ENCODE measurements at regions not wholly inside any gene's neighbourhood (a gene's known extent, or its start where the extent isn't known, plus 50 kb on each side); places are given as distances from the start of the nearest gene placed in this dataset.
A peak's percentile ranks its signal among the peaks of the same experiment; 100 is the strongest.

GRCh38 chr17:72476134-72476533 is 355.3 kb downstream of the SOX9 start:
- H3K4me3 ChIP-seq: no peak overlapping the region
- H3K4me1 ChIP-seq: peaks cover 60% of the 10 kb centered on the region
- FAIRE-seq: no peak
- DNase-seq (ENCODE audit: low read depth in 1 of 2, low spot score in 1 of 2): no peak
- ATAC-seq: no peak
- TF ChIP-seq PBX3 (IDR thresholded peaks at IDR 0.05): no peak
- CTCF ChIA-PET: interaction anchor here (1.1 to 1.5 kb wide), 2 partner anchors 23 to 446 kb away, joined by 3 read pairs; no protein-coding TSS in a partner anchor
- POLR2A ChIA-PET: no interaction called here
- peak overlapping the region in 1 of 2 experiments; percentile 50; a peak in 3 of 6 replicates for H3K27ac ChIP-seq
- H3K9me3 ChIP-seq: no peaks in the 10 kb centered on the region
- H3K4me2 ChIP-seq: peak overlapping the region; percentile 3; the same call in 1 of the 3 replicates
- 61% methylated on average over 9 of the region's 9 CpGs for WGBS (ENCODE audit: missing lambda C conversion rate)

DNA sequence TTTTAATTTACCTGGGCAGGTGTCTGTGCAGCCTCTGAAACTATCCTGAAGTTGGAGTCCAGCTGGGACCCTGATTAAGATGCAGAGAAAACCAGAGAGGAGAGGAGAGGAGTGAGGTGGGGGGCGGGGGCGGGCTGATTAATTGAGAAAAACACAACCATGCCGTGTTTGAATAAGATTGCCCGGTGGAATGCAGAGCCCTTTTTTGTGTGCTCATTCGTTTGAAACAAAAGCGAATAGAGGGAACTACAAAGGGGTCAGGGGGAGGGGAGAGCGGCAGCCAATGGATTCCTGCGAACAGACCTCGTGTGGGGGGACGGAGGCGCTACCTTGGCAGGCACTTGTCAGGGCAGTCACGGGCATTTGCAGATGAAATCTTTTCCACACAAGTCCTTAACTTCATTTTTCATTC is 355.8 kb downstream of the SOX9 start:
- Histone ChIP-seq H3K4me2 (peak overlapping the region; percentile 3; the same call in 1 of the 3 replicates), H3K4me3 (no peak overlapping the region), H3K27ac (peak overlapping the region in 1 of 2 experiments; percentile 50; a peak in 3 of 6 replicates), H3K9me3 (no peaks in the 10 kb centered on the region), H3K4me1 (peaks cover 55% of the 10 kb centered on the region)
- ChIA-PET CTCF (interaction anchor here (1.5 kb wide), 1 partner anchor 447 kb away, joined by 3 read pairs; no protein-coding TSS in a partner anchor), POLR2A (no interaction called here)
- WGBS (ENCODE audit: missing lambda C conversion rate): 89% methylated on average over 12 of the region's 12 CpGs
- TF ChIP-seq USF2 (IDR thresholded peaks at IDR 0.05) (no peak), FOSB (CRISPR knock-in tag; IDR thresholded peaks at IDR 0.05) (no peak), RARB (CRISPR knock-in tag; IDR thresholded peaks at IDR 0.05) (no peak), ESRRA (IDR thresholded peaks at IDR 0.05; ENCODE audit: borderline replicate concordance, low read length) (no peak), POLR2AphosphoS2 (conservative IDR thresholded peaks at IDR 0.05; ENCODE audit: low read length) (no peak), KDM5A (IDR thresholded peaks at IDR 0.05) (no peak), RCOR1 (IDR thresholded peaks at IDR 0.05; ENCODE audit: low read depth, low read length) (no peak), EHMT2 (IDR thresholded peaks at IDR 0.05; ENCODE audit: low read depth) (no peak), NFE2L2 (conservative IDR thresholded peaks at IDR 0.05; ENCODE audit: low read length) (no peak)
- TF ChIP-seq, protein P1, sequence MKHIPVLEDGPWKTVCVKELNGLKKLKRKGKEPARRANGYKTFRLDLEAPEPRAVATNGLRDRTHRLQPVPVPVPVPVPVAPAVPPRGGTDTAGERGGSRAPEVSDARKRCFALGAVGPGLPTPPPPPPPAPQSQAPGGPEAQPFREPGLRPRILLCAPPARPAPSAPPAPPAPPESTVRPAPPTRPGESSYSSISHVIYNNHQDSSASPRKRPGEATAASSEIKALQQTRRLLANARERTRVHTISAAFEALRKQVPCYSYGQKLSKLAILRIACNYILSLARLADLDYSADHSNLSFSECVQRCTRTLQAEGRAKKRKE (CRISPR knock-in tag; IDR thresholded peaks at IDR 0.05; ENCODE audit: low read depth): no peak
- TF ChIP-seq, protein P2, sequence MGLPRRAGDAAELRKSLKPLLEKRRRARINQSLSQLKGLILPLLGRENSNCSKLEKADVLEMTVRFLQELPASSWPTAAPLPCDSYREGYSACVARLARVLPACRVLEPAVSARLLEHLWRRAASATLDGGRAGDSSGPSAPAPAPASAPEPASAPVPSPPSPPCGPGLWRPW (IDR thresholded peaks at IDR 0.05): no peak
- FAIRE-seq: no peak
- ATAC-seq: no peak
- DNase-seq (ENCODE audit: low read depth in 1 of 2, low spot score in 1 of 2): no peak

DNA sequence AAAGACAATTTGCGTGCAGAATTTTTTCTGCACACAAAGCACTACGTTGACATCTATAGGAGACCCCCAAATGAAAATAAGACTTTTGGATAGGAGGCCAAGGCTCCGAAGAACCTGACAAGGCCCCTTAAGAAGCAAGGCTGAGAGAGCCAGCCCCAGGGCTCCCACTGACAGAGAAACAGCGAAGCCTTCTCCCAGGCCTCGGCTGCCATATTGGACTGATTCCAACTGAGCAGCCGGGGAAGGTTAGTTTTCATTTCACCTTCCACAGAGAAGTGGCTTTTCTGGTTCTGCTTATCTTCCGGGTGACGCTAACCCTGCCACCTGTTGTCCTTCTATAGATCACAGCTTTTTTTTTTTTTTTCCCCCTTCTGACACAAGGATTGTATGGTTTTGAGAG is 356.7 kb downstream of the SOX9 start:
- no peak for DNase-seq (ENCODE audit: low read depth in 1 of 2, low spot score in 1 of 2)
- Histone ChIP-seq H3K4me1 (peaks cover 46% of the 10 kb centered on the region), H3K9me3 (no peaks in the 10 kb centered on the region), H3K4me2 (no peak overlapping the region), H3K4me3 (no peak overlapping the region), H3K27ac (no peak overlapping the region)
- CTCF ChIA-PET: interaction anchor here (3.0 kb wide), 1 partner anchor 11 kb away, joined by 9 read pairs; no protein-coding TSS in a partner anchor
- WGBS (ENCODE audit: missing lambda C conversion rate): 92% methylated on average over 8 of the region's 8 CpGs
- no peak for ATAC-seq
- TF ChIP-seq EP300 (IDR thresholded peaks at IDR 0.05): no peak
- no peak for TF ChIP-seq POLR2AphosphoS2 (conservative IDR thresholded peaks at IDR 0.05; ENCODE audit: low read length)
- TF ChIP-seq NFE2L2 (conservative IDR thresholded peaks at IDR 0.05; ENCODE audit: low read length): no peak
- TF ChIP-seq SMC3 (IDR thresholded peaks at IDR 0.05): no peak
- TF ChIP-seq ZFP36 (IDR thresholded peaks at IDR 0.05; ENCODE audit: borderline replicate concordance, partially characterized antibody): no peak
- TF ChIP-seq ZNF302 (CRISPR knock-in tag; IDR thresholded peaks at IDR 0.05): no peak
- POLR2A ChIA-PET: no interaction called here
- FAIRE-seq: no peak

DNA sequence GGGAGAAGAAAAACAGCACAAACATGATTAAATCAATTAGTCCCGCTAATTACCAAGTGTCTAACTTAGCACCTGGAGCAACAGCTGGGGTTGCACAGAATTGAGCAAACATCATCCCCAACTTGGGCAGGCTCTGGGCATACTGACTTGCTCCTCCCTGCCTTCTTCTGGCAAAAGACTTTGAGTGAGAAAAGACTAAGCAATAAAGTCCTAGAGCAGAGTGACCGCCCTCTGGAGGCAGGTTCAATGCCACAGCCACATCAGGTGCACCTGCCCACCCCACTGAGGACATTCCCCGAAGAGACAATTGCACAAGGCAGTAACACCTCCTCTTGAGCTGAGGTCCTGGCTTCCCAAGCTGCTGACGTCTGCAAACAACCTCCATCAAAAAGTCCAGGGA is 358.3 kb downstream of the SOX9 start:
- DNase-seq (ENCODE audit: low read depth in 1 of 2, low spot score in 1 of 2) (peak in 1 of 2 experiments; percentile 51), ATAC-seq (peak; percentile 22 to 54; a peak in 3 of 6 replicates), FAIRE-seq (no peak)
- no peak overlapping the region for H3K4me2 ChIP-seq
- ChIA-PET CTCF (interaction anchor here (1.0 to 3.0 kb wide), 7 partner anchors 10 to 93 kb away, joined by 3 to 9 read pairs (median 4); no protein-coding TSS in a partner anchor), POLR2A (no interaction called here)
- H3K9me3 ChIP-seq: 0 out of 3 replicates have a peak, but pooled peaks cover 4% of the 10 kb centered on the region
- H3K27ac ChIP-seq: no peak overlapping the region
- no peak overlapping the region for H3K4me3 ChIP-seq
- H3K4me1 ChIP-seq: peaks cover 41% of the 10 kb centered on the region
- 70% methylated on average over 4 of the region's 4 CpGs for WGBS (ENCODE audit: missing lambda C conversion rate)
- TF ChIP-seq KDM5A (IDR thresholded peaks at IDR 0.05) (no peak), FOSL2 (IDR thresholded peaks at IDR 0.05) (no peak), FOSL2 (CRISPR knock-in tag; IDR thresholded peaks at IDR 0.05) (no peak), SMC3 (IDR thresholded peaks at IDR 0.05) (peak; percentile 33; the same call in 1 of the 3 replicates), E2F6 (IDR thresholded peaks at IDR 0.05; ENCODE audit: borderline replicate concordance, low read depth) (no peak), REST (IDR thresholded peaks at IDR 0.05) (no peak), ZC3H11A (IDR thresholded peaks at IDR 0.05) (no peak), JUNB (IDR thresholded peaks at IDR 0.05) (no peak), HDAC2 (IDR thresholded peaks at IDR 0.05) (no peak), HOXB5 (CRISPR knock-in tag; IDR thresholded peaks at IDR 0.05) (no peak), JUN (IDR thresholded peaks at IDR 0.05) (no peak)
